ENCODE measurements at regions not wholly inside any gene's neighbourhood (a gene's known extent, or its start where the extent isn't known, plus 50 kb on each side); places are given as distances from the start of the nearest gene placed in this dataset.

DNA sequence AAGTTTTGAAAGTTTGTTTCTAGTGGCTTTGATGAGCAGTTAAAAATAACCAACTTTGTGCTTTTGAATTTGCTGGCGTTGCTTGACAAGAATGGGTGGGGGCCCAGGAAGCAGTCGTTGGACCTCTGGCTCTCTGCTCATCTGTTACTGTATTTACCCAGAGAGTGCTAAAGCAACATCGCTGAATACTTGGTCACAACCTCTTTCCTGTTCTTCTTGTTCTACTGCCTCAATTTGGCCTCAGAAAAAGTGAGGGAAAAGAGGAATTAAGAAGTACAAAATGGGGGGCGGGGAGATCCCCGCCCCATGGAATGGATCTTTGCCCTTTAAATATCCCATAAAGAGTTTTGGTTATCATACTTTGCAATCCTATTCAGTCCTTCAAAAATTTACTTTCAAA is 221.5 kb upstream of the G2E3 start:
- BruUV-seq (replicated peaks) = no TSS peak
- Histone ChIP-seq H3K4me3 (ENCODE audit: low read depth, low read length, poor library complexity, severe bottlenecking) (no peak overlapping the region), H3K9me3 (ENCODE audit: low read depth, low read length, poor library complexity, severe bottlenecking) (no peaks in the 10 kb centered on the region), H3K36me3 (ENCODE audit: insufficient read depth, low read length, poor library complexity, severe bottlenecking) (no peaks in the 10 kb centered on the region), H3K27me3 (replicated peaks; ENCODE audit: insufficient read depth, low read depth, low read length, poor library complexity) (peaks cover 85% of the 10 kb centered on the region), H3K27ac (ENCODE audit: low read depth, low read length, poor library complexity, severe bottlenecking) (no peak overlapping the region), H3K4me1 (ENCODE audit: insufficient read depth, low read length, poor library complexity, severe bottlenecking) (no peaks in the 10 kb centered on the region)
- no peak for TF ChIP-seq EZH2 (IDR thresholded peaks at IDR 0.05; ENCODE audit: borderline replicate concordance, low read depth, low read length, poor library complexity, severe bottlenecking)
- TF ChIP-seq, protein P1, sequence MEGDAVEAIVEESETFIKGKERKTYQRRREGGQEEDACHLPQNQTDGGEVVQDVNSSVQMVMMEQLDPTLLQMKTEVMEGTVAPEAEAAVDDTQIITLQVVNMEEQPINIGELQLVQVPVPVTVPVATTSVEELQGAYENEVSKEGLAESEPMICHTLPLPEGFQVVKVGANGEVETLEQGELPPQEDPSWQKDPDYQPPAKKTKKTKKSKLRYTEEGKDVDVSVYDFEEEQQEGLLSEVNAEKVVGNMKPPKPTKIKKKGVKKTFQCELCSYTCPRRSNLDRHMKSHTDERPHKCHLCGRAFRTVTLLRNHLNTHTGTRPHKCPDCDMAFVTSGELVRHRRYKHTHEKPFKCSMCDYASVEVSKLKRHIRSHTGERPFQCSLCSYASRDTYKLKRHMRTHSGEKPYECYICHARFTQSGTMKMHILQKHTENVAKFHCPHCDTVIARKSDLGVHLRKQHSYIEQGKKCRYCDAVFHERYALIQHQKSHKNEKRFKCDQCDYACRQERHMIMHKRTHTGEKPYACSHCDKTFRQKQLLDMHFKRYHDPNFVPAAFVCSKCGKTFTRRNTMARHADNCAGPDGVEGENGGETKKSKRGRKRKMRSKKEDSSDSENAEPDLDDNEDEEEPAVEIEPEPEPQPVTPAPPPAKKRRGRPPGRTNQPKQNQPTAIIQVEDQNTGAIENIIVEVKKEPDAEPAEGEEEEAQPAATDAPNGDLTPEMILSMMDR (conservative IDR thresholded peaks at IDR 0.05; ENCODE audit: low read depth, low read length) = no peak
- DNase-seq (ENCODE audit: low spot score) = no peak
- CTCF ChIA-PET = no interaction called here
- intact Hi-C loops (cut with micrococcal nuclease; ENCODE audit: unreplicated experiment) = no loop called here
- POLR2A ChIA-PET (ENCODE audit: low non-redundant PET) = no interaction called here

DNA sequence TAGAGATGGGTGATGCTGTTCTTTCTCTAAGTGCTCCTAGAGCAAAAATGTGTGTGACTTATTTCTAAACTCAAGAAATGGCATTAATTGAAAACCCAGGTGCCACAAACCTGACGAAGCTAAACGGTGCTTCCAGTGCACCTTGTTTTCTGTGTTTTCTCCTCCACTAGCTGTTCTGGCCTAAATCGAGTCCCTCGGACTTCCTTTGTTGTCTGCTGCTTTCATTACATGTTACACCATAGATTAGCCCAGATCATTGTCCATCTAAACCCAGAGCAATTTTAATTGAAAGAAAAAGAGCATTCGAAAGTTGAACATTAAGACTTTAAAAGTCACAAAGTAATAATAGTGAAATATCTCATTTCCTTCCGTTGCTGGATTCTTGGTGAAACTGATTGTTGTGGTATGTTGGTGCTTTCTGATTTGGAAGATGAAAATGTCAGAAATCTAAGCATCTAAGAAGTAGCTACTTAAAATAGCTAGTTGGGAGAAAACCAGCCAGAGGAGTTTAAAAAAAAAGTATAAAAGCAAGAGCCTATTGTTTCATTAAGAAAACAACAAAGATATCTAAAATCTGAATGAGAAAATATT is 219.6 kb upstream of the G2E3 start:
- intact Hi-C loops (cut with micrococcal nuclease; ENCODE audit: unreplicated experiment) = no loop called here
- Histone ChIP-seq H3K27me3 (replicated peaks; ENCODE audit: insufficient read depth, low read depth, low read length, poor library complexity) (peaks cover 85% of the 10 kb centered on the region), H3K4me3 (ENCODE audit: low read depth, low read length, poor library complexity, severe bottlenecking) (no peak overlapping the region), H3K36me3 (ENCODE audit: insufficient read depth, low read length, poor library complexity, severe bottlenecking) (no peaks in the 10 kb centered on the region), H3K27ac (ENCODE audit: low read depth, low read length, poor library complexity, severe bottlenecking) (no peak overlapping the region), H3K4me1 (ENCODE audit: insufficient read depth, low read length, poor library complexity, severe bottlenecking) (no peaks in the 10 kb centered on the region), H3K9me3 (ENCODE audit: low read depth, low read length, poor library complexity, severe bottlenecking) (no peaks in the 10 kb centered on the region)
- no peak for DNase-seq (ENCODE audit: low spot score)
- BruUV-seq (replicated peaks) = no TSS peak
- TF ChIP-seq, protein P1 (conservative IDR thresholded peaks at IDR 0.05; ENCODE audit: low read depth, low read length) = no peak
- TF ChIP-seq EZH2 (IDR thresholded peaks at IDR 0.05; ENCODE audit: borderline replicate concordance, low read depth, low read length, poor library complexity, severe bottlenecking) = no peak
- CTCF ChIA-PET = no interaction called here
- POLR2A ChIA-PET (ENCODE audit: low non-redundant PET) = no interaction called here

DNA sequence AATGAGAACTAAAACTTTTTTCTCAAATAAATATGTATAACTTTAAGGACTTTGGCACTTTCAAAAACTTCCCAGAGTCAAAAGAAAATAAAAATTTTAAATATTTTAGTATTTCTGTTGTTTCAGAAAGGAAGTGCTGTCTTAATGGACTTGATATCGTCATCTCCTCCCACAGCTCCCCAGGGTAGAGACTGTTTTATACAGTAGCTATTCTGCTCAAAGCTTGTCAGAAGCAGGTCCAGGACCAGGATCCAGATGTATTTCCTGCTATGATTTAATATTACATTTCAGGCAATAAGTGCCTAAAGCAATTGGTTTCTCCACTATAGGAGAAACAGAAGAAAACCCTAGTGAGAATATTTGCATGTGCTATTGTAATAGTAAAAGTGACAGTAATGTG is 218.5 kb upstream of the G2E3 start:
- Histone ChIP-seq H3K4me3 (ENCODE audit: low read depth, low read length, poor library complexity, severe bottlenecking) (no peak overlapping the region), H3K27ac (ENCODE audit: low read depth, low read length, poor library complexity, severe bottlenecking) (no peak overlapping the region), H3K4me1 (ENCODE audit: insufficient read depth, low read length, poor library complexity, severe bottlenecking) (no peaks in the 10 kb centered on the region), H3K36me3 (ENCODE audit: insufficient read depth, low read length, poor library complexity, severe bottlenecking) (no peaks in the 10 kb centered on the region), H3K9me3 (ENCODE audit: low read depth, low read length, poor library complexity, severe bottlenecking) (no peaks in the 10 kb centered on the region), H3K27me3 (replicated peaks; ENCODE audit: insufficient read depth, low read depth, low read length, poor library complexity) (peaks cover 85% of the 10 kb centered on the region)
- no peak for TF ChIP-seq EZH2 (IDR thresholded peaks at IDR 0.05; ENCODE audit: borderline replicate concordance, low read depth, low read length, poor library complexity, severe bottlenecking)
- TF ChIP-seq, protein P1 (conservative IDR thresholded peaks at IDR 0.05; ENCODE audit: low read depth, low read length) = no peak
- intact Hi-C loops (cut with micrococcal nuclease; ENCODE audit: unreplicated experiment) = no loop called here
- no TSS peak for BruUV-seq (replicated peaks)
- ChIA-PET CTCF (no interaction called here), POLR2A (ENCODE audit: low non-redundant PET) (no interaction called here)
- DNase-seq (ENCODE audit: low spot score) = no peak
